Ovary (tissue), 7 donors: ENCODE measurements at regions not wholly inside any gene's neighbourhood (a gene's known extent, or its start where the extent isn't known, plus 50 kb on each side); places are given as distances from the start of the nearest gene placed in this dataset.

ENCODE experiments used
- DNase-seq, 5 donors: peaks; one replicate each; pipeline ENCODE4 v3.0.0-alpha.2; 2019 to 2020
- H3K27ac ChIP-seq, 2 donors: fragments of 200-600 bp; one replicate each; pipeline versions ENCODE4 v1.5.1 to v1.8.0; 2019 to 2022
- H3K27me3 ChIP-seq: fragments of 200-600 bp; one replicate; pipeline ENCODE4 v1.8.0; 2022
- H3K36me3 ChIP-seq: fragments of 200-600 bp; sonication (generic); one replicate; pipeline ENCODE4 v1.5.1; 2019
- H3K4me1 ChIP-seq: one replicate; pipeline ENCODE4 v1.8.1; 2013; ENCODE audit warnings: mild to moderate bottlenecking, moderate library complexity; ENCODE audit not compliant: insufficient read depth
- H3K4me3 ChIP-seq: fragments of 200-600 bp; sonication (generic); one replicate; pipeline ENCODE4 v1.5.1; 2017
- H3K9me3 ChIP-seq, 2 donors: fragments of 200-600 bp in 1 of 2; sonication (generic) in 1 of 2; one replicate each; pipeline versions ENCODE4 v1.5.1 to v1.8.1; 2013 to 2019; ENCODE audit warnings: mild to moderate bottlenecking in 1 of 2, moderate library complexity in 1 of 2
- EP300 ChIP-seq: sonication (generic); formaldehyde crosslinking; IDR thresholded peaks from one replicate; pipeline ENCODE4 v1.6.1; 2017; ENCODE audit warnings: antibody characterized with exemption
- POLR2A ChIP-seq: fragments of 450-650 bp; IDR thresholded peaks from one replicate; pipeline ENCODE4 v1.6.1; 2017; ENCODE audit warnings: antibody characterized with exemption, mild to moderate bottlenecking, moderate library complexity
- WGBS, 3 donors: extraction: QIAGEN DNeasy Blood & Tissue Kit in 1 of 3; methylation state at CpG; one replicate each; pipeline versions ENCODE4 v1.1.5 to v1.1.7; 2013 to 2017; 5-methylcytosine and 5-hydroxymethylcytosine counted together
- intact Hi-C, 4 donors: fragments of 100-400 bp; cut with DNase I; formaldehyde crosslinking; loops; one replicate each; pipeline versions ENCODE4 v1.11.0 to v1.15.1; 2022 to 2023
- TF ChIP-seq, protein P1 (sequence below), 3 donors: fragments of 450-650 bp in 2 of 3; fragments of 200-600 bp in 1 of 3; IDR thresholded peaks; one replicate each; pipeline versions ENCODE4 v1.5.1 to v1.8.0; 2016 to 2022; ENCODE audit warnings: antibody characterized with exemption in 3 of 3, mild to moderate bottlenecking in 1 of 3
- donor health status: DM: no; HTN: no; CAD: no; lungs with moderate emphysema.
- donor health status: DM: no; HTN: no; CAD: no.
- donor health status: Bipolar disorder and iron deficiency.
- donor health status: DM: no; HTN: no; CAD: no.
- donor health status: DM: yes; HTN: yes; CAD: no.

DNA sequence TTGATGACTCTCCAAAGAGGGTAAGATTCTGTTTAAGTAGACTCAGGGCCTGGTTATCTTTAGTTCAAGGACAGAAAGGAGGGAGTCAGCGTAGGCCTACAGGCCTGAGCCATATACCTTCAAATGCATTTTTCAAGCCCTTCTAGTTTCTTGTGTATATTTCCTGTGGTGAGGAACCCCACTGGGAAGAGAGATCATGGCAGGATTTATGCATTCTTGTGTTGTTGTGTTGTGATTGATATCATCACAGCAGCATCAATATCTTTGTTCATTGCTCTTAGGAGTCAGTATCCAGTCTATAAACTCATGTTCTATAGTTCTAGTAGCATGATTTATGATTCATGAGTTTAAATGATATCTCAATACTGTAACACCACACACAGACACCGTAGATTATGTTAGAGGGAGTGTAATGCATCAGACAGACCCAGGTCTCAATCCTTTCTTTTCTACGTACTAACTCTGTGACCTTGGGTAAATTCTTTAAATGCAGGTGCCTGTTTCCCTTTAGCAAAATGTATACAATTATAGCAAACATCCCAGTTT, 427.5 kb downstream of the PDCD6IP start:
- TF ChIP-seq, protein P1, sequence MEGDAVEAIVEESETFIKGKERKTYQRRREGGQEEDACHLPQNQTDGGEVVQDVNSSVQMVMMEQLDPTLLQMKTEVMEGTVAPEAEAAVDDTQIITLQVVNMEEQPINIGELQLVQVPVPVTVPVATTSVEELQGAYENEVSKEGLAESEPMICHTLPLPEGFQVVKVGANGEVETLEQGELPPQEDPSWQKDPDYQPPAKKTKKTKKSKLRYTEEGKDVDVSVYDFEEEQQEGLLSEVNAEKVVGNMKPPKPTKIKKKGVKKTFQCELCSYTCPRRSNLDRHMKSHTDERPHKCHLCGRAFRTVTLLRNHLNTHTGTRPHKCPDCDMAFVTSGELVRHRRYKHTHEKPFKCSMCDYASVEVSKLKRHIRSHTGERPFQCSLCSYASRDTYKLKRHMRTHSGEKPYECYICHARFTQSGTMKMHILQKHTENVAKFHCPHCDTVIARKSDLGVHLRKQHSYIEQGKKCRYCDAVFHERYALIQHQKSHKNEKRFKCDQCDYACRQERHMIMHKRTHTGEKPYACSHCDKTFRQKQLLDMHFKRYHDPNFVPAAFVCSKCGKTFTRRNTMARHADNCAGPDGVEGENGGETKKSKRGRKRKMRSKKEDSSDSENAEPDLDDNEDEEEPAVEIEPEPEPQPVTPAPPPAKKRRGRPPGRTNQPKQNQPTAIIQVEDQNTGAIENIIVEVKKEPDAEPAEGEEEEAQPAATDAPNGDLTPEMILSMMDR (IDR thresholded peaks at IDR 0.05): no peak
- TF ChIP-seq EP300 (no peak), POLR2A (no peak)
- Histone ChIP-seq H3K27ac (no peak overlapping the region), H3K36me3 (no peaks in the 10 kb centered on the region), H3K4me1 (no peaks in the 10 kb centered on the region), H3K4me3 (no peak overlapping the region), H3K27me3 (no peaks in the 10 kb centered on the region), H3K9me3 (no peaks in the 10 kb centered on the region)
- intact Hi-C loops: no loop called here
- 44 to 64% (median 59%) methylated on average over 3 of the region's 3 CpGs for WGBS, 3 donors
- no peak for DNase-seq

GRCh38 chr3:34229876-34230275, 431.4 kb downstream of the PDCD6IP start:
- no peak for DNase-seq
- intact Hi-C loops: no loop called here
- 87 to 91% (median 89%) methylated on average over 5 of the region's 5 CpGs for WGBS, 3 donors

DNA sequence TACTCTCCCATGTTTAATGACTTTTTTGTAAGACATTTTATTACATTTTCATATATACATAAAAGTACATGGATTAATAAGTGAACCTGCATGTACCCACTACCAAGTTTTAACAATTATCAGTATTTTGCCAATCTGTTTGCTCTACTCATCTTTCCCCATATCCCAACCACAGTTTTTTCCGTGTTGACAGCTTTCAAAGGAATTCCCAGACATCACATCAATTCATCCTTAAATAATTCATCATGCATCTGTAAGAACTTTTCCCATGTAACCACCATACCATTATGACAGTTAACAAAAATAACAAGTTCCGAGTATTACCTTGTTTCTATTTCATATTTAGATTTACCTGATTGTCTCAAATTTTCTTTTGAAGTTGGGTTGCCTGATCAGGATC, 436.7 kb downstream of the PDCD6IP start:
- TF ChIP-seq EP300: no peak
- TF ChIP-seq, protein P1 (IDR thresholded peaks at IDR 0.05): no peak
- no peak for TF ChIP-seq POLR2A
- H3K36me3 ChIP-seq: no peaks in the 10 kb centered on the region
- 78 to 83% (median 79%) methylated on average over 2 of the region's 2 CpGs for WGBS, 3 donors
- no peak for DNase-seq
- intact Hi-C loops: no loop called here
- no peak overlapping the region for H3K4me3 ChIP-seq
- H3K27ac ChIP-seq: no peak overlapping the region
- H3K4me1 ChIP-seq: no peaks in the 10 kb centered on the region
- H3K9me3 ChIP-seq: no peaks in the 10 kb centered on the region
- no peaks in the 10 kb centered on the region for H3K27me3 ChIP-seq

More at GRCh38 chr3:34229876-34230275, 431.4 kb downstream of the PDCD6IP start:
- TF ChIP-seq, protein P1 (IDR thresholded peaks at IDR 0.05): no peak
- no peak for TF ChIP-seq POLR2A
- no peak for TF ChIP-seq EP300
- no peaks in the 10 kb centered on the region for H3K36me3 ChIP-seq
- no peaks in the 10 kb centered on the region for H3K27me3 ChIP-seq
- H3K4me1 ChIP-seq: no peaks in the 10 kb centered on the region
- no peak overlapping the region for H3K4me3 ChIP-seq
- H3K9me3 ChIP-seq: no peaks in the 10 kb centered on the region
- no peak overlapping the region for H3K27ac ChIP-seq

DNA sequence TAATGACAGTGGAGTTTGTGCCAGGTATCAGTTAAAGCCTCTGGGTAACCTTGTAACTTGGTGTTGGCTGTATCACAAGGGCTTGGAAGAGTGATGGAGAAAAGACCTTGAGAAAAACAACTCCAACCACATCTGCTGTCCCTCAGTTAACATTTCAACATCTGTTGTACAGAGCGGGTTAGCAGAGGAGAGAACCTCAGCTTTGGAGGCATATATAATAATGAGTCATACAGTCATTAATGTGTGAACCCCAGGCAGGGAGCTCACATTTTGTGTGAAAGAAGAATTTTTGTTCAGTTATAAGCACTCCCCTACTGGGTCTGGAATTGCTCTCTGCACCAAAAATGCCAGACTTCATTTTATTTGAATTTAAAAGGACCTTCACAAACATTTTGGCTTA, 439.5 kb downstream of the PDCD6IP start:
- Histone ChIP-seq H3K9me3 (no peaks in the 10 kb centered on the region), H3K4me3 (no peak overlapping the region), H3K27ac (no peak overlapping the region), H3K36me3 (no peaks in the 10 kb centered on the region), H3K4me1 (no peaks in the 10 kb centered on the region), H3K27me3 (no peaks in the 10 kb centered on the region)
- 11 to 14% (median 14%) methylated on average over 1 of the region's 1 CpG for WGBS, 3 donors
- no peak for DNase-seq
- no peak for TF ChIP-seq POLR2A
- no peak for TF ChIP-seq EP300
- TF ChIP-seq, protein P1 (IDR thresholded peaks at IDR 0.05): no peak
- intact Hi-C loops: no loop called here
